ENCODE measurements at regions not wholly inside any gene's neighbourhood (a gene's known extent, or its start where the extent isn't known, plus 50 kb on each side); places are given as distances from the start of the nearest gene placed in this dataset.

DNA sequence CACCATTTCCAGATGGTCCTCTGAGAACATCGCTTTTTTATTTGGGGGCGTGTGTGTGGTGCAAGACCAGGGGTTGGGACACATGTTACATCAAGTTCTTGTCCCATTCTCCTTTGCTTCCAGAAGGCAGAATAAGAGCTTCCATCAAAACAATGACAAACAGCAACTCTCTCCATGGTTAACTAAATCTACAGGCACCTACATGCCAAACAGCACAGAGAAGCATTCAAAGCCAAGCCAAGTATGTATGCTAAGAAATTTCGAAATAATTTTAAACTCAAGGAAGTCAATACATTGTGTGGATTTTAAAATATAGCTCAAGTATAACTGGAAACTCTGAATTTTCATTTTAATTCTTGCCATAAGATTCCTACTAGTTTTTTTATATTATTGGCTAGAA lies 105.6 kb downstream of the SEC61B start (continued):
- TF ChIP-seq FOXK1 (CRISPR knock-in tag; IDR thresholded peaks at IDR 0.05; ENCODE audit: borderline replicate concordance), result no peak
- TF ChIP-seq MEIS2 (IDR thresholded peaks at IDR 0.05; ENCODE audit: partially characterized antibody), result no peak
- TF ChIP-seq DDX20 (tag; IDR thresholded peaks at IDR 0.05; ENCODE audit: low read depth), result no peak
- no peak for TF ChIP-seq HDAC2 (IDR thresholded peaks at IDR 0.05)
- no peak for TF ChIP-seq C11orf30 (IDR thresholded peaks at IDR 0.05; ENCODE audit: low read depth)
- no peak for TF ChIP-seq ZNF707 (CRISPR knock-in tag; conservative IDR thresholded peaks at IDR 0.05)
- no peak for TF ChIP-seq ZNF696 (CRISPR knock-in tag; conservative IDR thresholded peaks at IDR 0.05)
- TF ChIP-seq, protein P1, sequence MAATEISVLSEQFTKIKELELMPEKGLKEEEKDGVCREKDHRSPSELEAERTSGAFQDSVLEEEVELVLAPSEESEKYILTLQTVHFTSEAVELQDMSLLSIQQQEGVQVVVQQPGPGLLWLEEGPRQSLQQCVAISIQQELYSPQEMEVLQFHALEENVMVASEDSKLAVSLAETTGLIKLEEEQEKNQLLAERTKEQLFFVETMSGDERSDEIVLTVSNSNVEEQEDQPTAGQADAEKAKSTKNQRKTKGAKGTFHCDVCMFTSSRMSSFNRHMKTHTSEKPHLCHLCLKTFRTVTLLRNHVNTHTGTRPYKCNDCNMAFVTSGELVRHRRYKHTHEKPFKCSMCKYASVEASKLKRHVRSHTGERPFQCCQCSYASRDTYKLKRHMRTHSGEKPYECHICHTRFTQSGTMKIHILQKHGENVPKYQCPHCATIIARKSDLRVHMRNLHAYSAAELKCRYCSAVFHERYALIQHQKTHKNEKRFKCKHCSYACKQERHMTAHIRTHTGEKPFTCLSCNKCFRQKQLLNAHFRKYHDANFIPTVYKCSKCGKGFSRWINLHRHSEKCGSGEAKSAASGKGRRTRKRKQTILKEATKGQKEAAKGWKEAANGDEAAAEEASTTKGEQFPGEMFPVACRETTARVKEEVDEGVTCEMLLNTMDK (IDR thresholded peaks at IDR 0.05; ENCODE audit: borderline replicate concordance, insufficient read depth, low read depth, low read length, poor library complexity, severe bottlenecking), result no peak

DNA sequence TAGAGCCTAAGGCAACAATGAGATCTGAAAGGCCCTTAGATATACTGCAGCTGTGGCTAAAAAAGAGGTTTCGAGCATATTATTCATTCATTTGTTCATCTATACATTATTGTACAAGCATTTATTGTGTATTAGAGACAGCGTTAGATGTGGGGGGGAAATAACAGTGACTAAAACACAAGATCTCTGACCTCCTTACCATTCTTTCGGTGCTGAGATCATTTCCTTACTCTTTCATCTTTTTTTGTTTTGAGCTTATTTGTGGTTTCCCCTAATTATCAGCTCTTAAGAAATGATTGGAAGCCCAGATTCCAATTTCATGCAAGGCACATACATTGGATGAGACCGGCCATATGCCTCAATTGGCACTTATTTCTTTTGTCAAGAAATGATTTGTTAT lies 113.2 kb downstream of the SEC61B start:
- no peak overlapping the region for H3K9ac ChIP-seq (ENCODE audit: insufficient read depth in 1 of 2, low read depth in 2 of 2, low read length in 2 of 2)
- no peak for FAIRE-seq
- no peak overlapping the region for H3K27ac ChIP-seq (ENCODE audit: extremely low read depth, low read depth, low read length)
- ChIA-PET CTCF (ENCODE audit: low intra/inter-chr PET ratio) (no interaction called here), POLR2A (no interaction called here)
- no peak for DNase-seq (ENCODE audit: extremely low read depth in 1 of 4, low spot score in 3 of 4)
- no TSS peak for BruUV-seq (replicated peaks)
- ATAC-seq, result no peak
- WGBS (ENCODE audit: insufficient coverage, low coverage, missing lambda C conversion rate), result 0% methylated on average over 4 of the region's 4 CpGs
- no peaks in the 10 kb centered on the region for H3K79me2 ChIP-seq (ENCODE audit: control insufficient read depth, insufficient read depth, low read length)
- H3K36me3 ChIP-seq (ENCODE audit: control insufficient read depth, insufficient read depth, low read length), result no peaks in the 10 kb centered on the region
- H3K4me3 ChIP-seq, result no peak overlapping the region
- no peaks in the 10 kb centered on the region for H3K9me1 ChIP-seq (ENCODE audit: control insufficient read depth, insufficient read depth, low read length)
- H4K20me1 ChIP-seq (replicated peaks; ENCODE audit: control insufficient read depth, insufficient read depth, low read length), result no peaks in the 10 kb centered on the region
- H3K4me1 ChIP-seq (replicated peaks in 1 of 2; ENCODE audit: control insufficient read depth in 2 of 2, insufficient read depth in 2 of 2, low read length in 2 of 2), result no peaks in the 10 kb centered on the region
- in situ Hi-C loops (cut with MboI), result no loop called here
- H3K27me3 ChIP-seq (ENCODE audit: control insufficient read depth in 2 of 2, insufficient read depth in 2 of 2, low read length in 2 of 2), result peaks cover 3 to 24% of the 10 kb centered on the region in 2 experiments; a peak in 3 of 5 replicates
- H3K4me2 ChIP-seq (ENCODE audit: insufficient read depth, low read length), result no peak overlapping the region
- intact Hi-C loops (cut with micrococcal nuclease), result no loop called here
- H2AFZ ChIP-seq (ENCODE audit: low read depth, low read length), result no peak overlapping the region
- no peaks in the 10 kb centered on the region for H3K9me3 ChIP-seq (replicated peaks; ENCODE audit: control insufficient read depth, insufficient read depth, low read depth, low read length)
- no peak for TF ChIP-seq ZNF644 (tag; IDR thresholded peaks at IDR 0.05; ENCODE audit: low read depth)
- no peak for TF ChIP-seq TCF7L2 (IDR thresholded peaks at IDR 0.05; ENCODE audit: low read depth, low read length)
- no peak for TF ChIP-seq GTF2A2 (tag; IDR thresholded peaks at IDR 0.05)
- TF ChIP-seq, protein P2, sequence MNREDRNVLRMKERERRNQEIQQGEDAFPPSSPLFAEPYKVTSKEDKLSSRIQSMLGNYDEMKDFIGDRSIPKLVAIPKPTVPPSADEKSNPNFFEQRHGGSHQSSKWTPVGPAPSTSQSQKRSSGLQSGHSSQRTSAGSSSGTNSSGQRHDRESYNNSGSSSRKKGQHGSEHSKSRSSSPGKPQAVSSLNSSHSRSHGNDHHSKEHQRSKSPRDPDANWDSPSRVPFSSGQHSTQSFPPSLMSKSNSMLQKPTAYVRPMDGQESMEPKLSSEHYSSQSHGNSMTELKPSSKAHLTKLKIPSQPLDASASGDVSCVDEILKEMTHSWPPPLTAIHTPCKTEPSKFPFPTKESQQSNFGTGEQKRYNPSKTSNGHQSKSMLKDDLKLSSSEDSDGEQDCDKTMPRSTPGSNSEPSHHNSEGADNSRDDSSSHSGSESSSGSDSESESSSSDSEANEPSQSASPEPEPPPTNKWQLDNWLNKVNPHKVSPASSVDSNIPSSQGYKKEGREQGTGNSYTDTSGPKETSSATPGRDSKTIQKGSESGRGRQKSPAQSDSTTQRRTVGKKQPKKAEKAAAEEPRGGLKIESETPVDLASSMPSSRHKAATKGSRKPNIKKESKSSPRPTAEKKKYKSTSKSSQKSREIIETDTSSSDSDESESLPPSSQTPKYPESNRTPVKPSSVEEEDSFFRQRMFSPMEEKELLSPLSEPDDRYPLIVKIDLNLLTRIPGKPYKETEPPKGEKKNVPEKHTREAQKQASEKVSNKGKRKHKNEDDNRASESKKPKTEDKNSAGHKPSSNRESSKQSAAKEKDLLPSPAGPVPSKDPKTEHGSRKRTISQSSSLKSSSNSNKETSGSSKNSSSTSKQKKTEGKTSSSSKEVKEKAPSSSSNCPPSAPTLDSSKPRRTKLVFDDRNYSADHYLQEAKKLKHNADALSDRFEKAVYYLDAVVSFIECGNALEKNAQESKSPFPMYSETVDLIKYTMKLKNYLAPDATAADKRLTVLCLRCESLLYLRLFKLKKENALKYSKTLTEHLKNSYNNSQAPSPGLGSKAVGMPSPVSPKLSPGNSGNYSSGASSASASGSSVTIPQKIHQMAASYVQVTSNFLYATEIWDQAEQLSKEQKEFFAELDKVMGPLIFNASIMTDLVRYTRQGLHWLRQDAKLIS (CRISPR knock-in tag; IDR thresholded peaks at IDR 0.05), result no peak
- no peak for TF ChIP-seq ZNF445 (CRISPR knock-in tag; IDR thresholded peaks at IDR 0.05; ENCODE audit: low read depth)
- TF ChIP-seq ZNF431 (CRISPR knock-in tag; IDR thresholded peaks at IDR 0.05), result no peak
- no peak for TF ChIP-seq ELF4 (CRISPR knock-in tag; IDR thresholded peaks at IDR 0.05)
- TF ChIP-seq, protein P3, sequence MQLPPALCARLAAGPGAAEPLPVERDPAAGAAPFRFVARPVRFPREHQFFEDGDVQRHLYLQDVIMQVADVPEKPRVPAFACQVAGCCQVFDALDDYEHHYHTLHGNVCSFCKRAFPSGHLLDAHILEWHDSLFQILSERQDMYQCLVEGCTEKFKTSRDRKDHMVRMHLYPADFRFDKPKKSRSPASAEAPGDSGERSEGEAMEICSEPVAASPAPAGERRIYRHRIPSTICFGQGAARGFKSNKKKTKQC (CRISPR knock-in tag; IDR thresholded peaks at IDR 0.05), result no peak
- TF ChIP-seq ZEB2 (IDR thresholded peaks at IDR 0.05), result no peak
- no peak for TF ChIP-seq HMGN3 (IDR thresholded peaks at IDR 0.05; ENCODE audit: borderline replicate concordance, extremely low read depth, insufficient read length, low read depth, low read length)
